ENCODE measurements at regions not wholly inside any gene's neighbourhood (a gene's known extent, or its start where the extent isn't known, plus 50 kb on each side); places are given as distances from the start of the nearest gene placed in this dataset.

DNA sequence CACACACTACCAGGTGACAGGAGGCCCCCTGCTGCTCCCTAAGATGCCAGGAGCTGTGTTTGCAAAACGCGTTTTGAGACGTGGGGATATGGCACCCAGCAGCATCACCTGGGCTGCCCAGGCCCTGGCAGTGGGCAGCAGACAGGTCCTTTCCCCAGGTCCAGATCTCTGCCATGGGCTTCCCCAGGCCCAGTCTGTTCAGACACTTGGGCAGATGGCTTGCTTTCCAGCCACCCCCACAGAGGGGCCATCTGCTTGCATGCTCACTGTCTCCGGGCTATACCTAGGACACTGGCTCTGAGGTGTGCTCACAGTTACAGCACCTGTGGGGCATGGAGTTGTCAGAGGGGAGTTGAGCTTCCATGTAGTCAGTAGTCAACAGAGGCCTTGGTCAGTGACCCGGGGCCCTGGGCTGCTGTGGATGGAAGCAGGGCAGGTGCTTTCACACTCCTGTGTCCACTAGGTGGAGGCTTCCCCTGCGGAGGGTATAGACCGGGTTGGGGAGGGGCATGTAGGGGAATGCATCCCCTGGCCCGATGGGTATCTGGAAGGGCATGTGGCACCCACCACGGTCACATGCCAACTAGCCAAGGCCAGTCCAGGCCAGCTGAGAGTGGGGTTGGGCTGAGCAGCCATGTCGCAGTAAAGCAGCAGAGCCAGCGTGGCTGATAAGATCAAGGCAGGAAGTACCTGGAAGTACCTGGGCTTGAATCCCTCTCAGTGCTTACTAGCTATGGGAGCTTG is 185.4 kb upstream of the SLC24A3 start:
- no peak; the same call in 1 of the 2 replicates for ATAC-seq
- TF ChIP-seq CEBPB (IDR thresholded peaks at IDR 0.05; ENCODE audit: low read depth) (no peak), ELF1 (IDR thresholded peaks at IDR 0.05; ENCODE audit: borderline replicate concordance, low read depth) (no peak), CBX3 (IDR thresholded peaks at IDR 0.05; ENCODE audit: low read depth) (no peak)
- TF ChIP-seq, protein P1, sequence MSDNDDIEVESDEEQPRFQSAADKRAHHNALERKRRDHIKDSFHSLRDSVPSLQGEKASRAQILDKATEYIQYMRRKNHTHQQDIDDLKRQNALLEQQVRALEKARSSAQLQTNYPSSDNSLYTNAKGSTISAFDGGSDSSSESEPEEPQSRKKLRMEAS (IDR thresholded peaks at IDR 0.05) = no peak
- TF ChIP-seq, protein P2, sequence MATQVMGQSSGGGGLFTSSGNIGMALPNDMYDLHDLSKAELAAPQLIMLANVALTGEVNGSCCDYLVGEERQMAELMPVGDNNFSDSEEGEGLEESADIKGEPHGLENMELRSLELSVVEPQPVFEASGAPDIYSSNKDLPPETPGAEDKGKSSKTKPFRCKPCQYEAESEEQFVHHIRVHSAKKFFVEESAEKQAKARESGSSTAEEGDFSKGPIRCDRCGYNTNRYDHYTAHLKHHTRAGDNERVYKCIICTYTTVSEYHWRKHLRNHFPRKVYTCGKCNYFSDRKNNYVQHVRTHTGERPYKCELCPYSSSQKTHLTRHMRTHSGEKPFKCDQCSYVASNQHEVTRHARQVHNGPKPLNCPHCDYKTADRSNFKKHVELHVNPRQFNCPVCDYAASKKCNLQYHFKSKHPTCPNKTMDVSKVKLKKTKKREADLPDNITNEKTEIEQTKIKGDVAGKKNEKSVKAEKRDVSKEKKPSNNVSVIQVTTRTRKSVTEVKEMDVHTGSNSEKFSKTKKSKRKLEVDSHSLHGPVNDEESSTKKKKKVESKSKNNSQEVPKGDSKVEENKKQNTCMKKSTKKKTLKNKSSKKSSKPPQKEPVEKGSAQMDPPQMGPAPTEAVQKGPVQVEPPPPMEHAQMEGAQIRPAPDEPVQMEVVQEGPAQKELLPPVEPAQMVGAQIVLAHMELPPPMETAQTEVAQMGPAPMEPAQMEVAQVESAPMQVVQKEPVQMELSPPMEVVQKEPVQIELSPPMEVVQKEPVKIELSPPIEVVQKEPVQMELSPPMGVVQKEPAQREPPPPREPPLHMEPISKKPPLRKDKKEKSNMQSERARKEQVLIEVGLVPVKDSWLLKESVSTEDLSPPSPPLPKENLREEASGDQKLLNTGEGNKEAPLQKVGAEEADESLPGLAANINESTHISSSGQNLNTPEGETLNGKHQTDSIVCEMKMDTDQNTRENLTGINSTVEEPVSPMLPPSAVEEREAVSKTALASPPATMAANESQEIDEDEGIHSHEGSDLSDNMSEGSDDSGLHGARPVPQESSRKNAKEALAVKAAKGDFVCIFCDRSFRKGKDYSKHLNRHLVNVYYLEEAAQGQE (IDR thresholded peaks at IDR 0.05; ENCODE audit: low read depth) = no peak
- intact Hi-C loops (cut with micrococcal nuclease) = no loop called here
- Histone ChIP-seq H3K27ac (ENCODE audit: low read depth, low read length) (no peak overlapping the region), H4K20me1 (ENCODE audit: insufficient read depth) (no peaks in the 10 kb centered on the region), H3K9me3 (ENCODE audit: control insufficient read depth in 1 of 2, insufficient read depth in 1 of 2, low read depth in 1 of 2, low read length in 2 of 2) (no peaks in the 10 kb centered on the region), H3K4me1 (ENCODE audit: control insufficient read depth in 1 of 2, insufficient read depth in 2 of 2, low read length in 2 of 2) (no peaks in the 10 kb centered on the region), H3K4me3 (replicated peaks in 1 of 2; ENCODE audit: low read depth in 1 of 2, low read length in 2 of 2) (no peak overlapping the region), H3K79me2 (ENCODE audit: insufficient read depth, low read length) (no peaks in the 10 kb centered on the region), H3K4me2 (ENCODE audit: low read length) (no peak overlapping the region), H2AFZ (ENCODE audit: low read depth, low read length, poor library complexity, severe bottlenecking) (no peak overlapping the region), H3K27me3 (ENCODE audit: insufficient read depth, low read length) (0 out of 2 replicates have a peak, but pooled peaks cover 4% of the 10 kb centered on the region), H3K9ac (ENCODE audit: low read length) (no peak overlapping the region), H3K36me3 (ENCODE audit: control insufficient read depth in 1 of 2, insufficient read depth in 2 of 2, low read length in 2 of 2) (no peaks in the 10 kb centered on the region), H3K9me2 (ENCODE audit: insufficient read depth) (no peaks in the 10 kb centered on the region)
- DNase-seq (ENCODE audit: low read depth, low spot score) = no peak
- ChIA-PET POLR2A (no interaction called here), CTCF (no interaction called here), RAD21 (ENCODE audit: low non-redundant PET in 1 of 2, low total read pairs in 2 of 2, uncharacterized antibody in 2 of 2, unreplicated experiment in 2 of 2) (no interaction called here)
- no TSS peak for BruUV-seq (replicated peaks)

DNA sequence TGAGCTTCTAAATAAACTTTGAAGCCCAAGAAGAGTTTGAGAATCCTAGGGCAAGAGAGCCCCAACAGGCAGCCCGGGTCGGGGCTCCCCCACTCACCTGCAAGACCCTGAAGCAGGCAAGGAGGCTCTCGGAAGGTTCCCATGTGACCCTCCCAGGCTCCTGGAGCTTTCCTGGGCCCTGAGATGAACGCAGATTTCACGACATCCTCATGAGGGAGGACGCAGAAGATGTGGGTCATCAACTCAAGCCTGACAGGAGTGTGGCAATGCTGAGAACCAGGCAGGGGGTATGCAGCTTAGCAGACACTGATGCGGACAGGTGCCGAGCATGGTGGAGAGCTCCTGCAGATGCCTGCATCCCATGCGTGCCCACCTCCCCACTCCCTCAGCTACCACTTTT is 184.5 kb upstream of the SLC24A3 start:
- TF ChIP-seq POLR2A (IDR thresholded peaks at IDR 0.05; ENCODE audit: borderline replicate concordance, extremely low read depth, insufficient read depth, insufficient read length) (no peak), ELF1 (IDR thresholded peaks at IDR 0.05; ENCODE audit: borderline replicate concordance, low read depth) (no peak)
- H3K36me3 ChIP-seq (ENCODE audit: control insufficient read depth in 1 of 2, insufficient read depth in 2 of 2, low read length in 2 of 2) = no peaks in the 10 kb centered on the region
- H3K4me3 ChIP-seq (replicated peaks in 1 of 2; ENCODE audit: low read depth in 1 of 2, low read length in 2 of 2) = no peak overlapping the region
- no peak overlapping the region for H3K9ac ChIP-seq (ENCODE audit: low read length)
- 0 out of 2 replicates have a peak, but pooled peaks cover 4% of the 10 kb centered on the region for H3K27me3 ChIP-seq (ENCODE audit: insufficient read depth, low read length)
- no peaks in the 10 kb centered on the region for H3K79me2 ChIP-seq (ENCODE audit: insufficient read depth, low read length)
- intact Hi-C loops (cut with micrococcal nuclease) = no loop called here
- no peak overlapping the region for H3K27ac ChIP-seq (ENCODE audit: low read depth, low read length)
- POLR2A ChIA-PET = no interaction called here
- no peaks in the 10 kb centered on the region for H3K9me2 ChIP-seq (ENCODE audit: insufficient read depth)
- no peak overlapping the region for H2AFZ ChIP-seq (ENCODE audit: low read depth, low read length, poor library complexity, severe bottlenecking)
- no peak overlapping the region for H3K4me2 ChIP-seq (ENCODE audit: low read length)
- H3K9me3 ChIP-seq (ENCODE audit: control insufficient read depth in 1 of 2, insufficient read depth in 1 of 2, low read depth in 1 of 2, low read length in 2 of 2) = no peaks in the 10 kb centered on the region
- CTCF ChIA-PET = no interaction called here
- no TSS peak for BruUV-seq (replicated peaks)
- DNase-seq (ENCODE audit: low read depth, low spot score) (no peak), ATAC-seq (no peak)
- H4K20me1 ChIP-seq (ENCODE audit: insufficient read depth) = no peaks in the 10 kb centered on the region
- no peaks in the 10 kb centered on the region for H3K4me1 ChIP-seq (ENCODE audit: control insufficient read depth in 1 of 2, insufficient read depth in 2 of 2, low read length in 2 of 2)
- RAD21 ChIA-PET (ENCODE audit: low non-redundant PET in 1 of 2, low total read pairs in 2 of 2, uncharacterized antibody in 2 of 2, unreplicated experiment in 2 of 2) = no interaction called here
